Retina (tissue), 1 donor: ENCODE measurements at regions not wholly inside any gene's neighbourhood (a gene's known extent, or its start where the extent isn't known, plus 50 kb on each side); places are given as distances from the start of the nearest gene placed in this dataset.

Experiments
- DNase-seq: peaks from one replicate; pipeline ENCODE4 v3.0.0-alpha.2; 2016

DNA sequence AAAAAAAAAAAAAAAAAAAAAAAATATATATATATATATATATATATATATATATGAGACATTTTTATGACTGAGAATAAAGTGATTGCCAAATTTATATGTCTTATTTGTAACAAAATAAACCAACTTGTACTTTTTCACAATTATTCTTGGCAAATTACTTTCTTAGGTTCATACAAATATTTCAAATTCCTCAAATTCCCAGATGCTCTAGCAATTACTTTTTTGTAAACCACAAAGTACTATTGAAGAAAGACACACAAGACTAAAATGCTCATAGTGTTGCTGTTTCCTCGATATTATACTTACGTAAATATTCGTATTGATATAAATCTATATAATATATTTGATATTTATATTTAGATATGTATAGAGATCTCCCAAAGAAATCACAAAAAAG is 390.0 kb downstream of the FAT4 start:
- DNase-seq = no peak

GRCh38 chr4:125705681-125706080 is 390.9 kb downstream of the FAT4 start:
- DNase-seq = no peak

DNA sequence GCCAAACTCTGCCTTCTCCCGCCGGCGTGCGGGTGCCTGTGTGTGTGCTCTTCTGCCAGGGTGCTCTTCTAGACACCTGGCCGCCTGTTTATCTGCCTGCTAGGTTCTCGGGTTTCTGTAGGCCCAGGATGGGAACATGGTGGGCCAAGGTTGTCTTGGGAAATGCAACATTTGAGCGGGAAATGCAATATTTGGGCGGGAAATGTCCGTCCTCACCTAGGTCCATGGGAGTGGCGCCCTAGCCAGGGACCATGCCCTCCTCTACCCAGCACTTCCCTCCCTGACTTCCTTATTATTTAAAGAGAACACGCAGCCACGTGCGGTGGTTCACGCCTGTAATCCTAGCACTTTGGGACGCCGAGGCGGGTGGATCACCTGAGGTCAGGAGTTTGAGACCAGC is 392.6 kb downstream of the FAT4 start:
- DNase-seq = no peak

GRCh38 chr4:125710766-125711165 is 396.0 kb downstream of the FAT4 start:
- no peak for DNase-seq

- DNase-seq = no peak
These were observed 399.3 kb downstream of the FAT4 start for GRCh38 chr4:125714049-125714448.

GRCh38 chr4:125714845-125715244 is 400.1 kb downstream of the FAT4 start:
- no peak for DNase-seq

GRCh38 chr4:125719987-125720386 is 405.2 kb downstream of the FAT4 start:
- no peak for DNase-seq

- no peak for DNase-seq
These were observed 407.3 kb downstream of the FAT4 start for GRCh38 chr4:125722009-125722408.

DNA sequence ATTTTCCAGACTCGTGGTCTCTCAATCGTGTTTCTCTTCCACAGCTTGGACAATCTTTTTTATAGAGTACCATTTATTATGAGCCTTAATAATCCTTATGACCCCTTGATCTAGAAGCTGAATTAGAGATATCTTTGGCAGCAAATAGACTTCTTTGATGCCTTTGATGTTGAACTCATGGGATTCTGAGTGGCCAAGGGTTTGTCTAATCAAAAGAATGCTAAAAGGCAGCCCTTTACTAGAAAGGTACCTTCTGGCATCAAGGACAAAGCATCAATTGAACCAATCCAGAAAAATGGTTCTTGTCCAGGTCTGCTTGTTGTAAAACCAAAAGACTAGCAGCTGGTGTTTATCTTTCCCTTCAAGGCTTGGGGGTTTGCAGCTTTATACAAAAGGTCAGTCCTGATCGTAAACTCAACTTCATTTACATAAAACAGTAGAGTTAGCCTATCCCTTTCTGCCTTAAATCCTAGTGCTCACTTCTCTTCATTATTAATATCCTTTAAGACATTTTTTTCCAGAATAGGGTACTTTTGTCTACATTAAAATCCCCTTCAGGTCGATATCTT is 411.3 kb downstream of the FAT4 start:
- DNase-seq = no peak

DNA sequence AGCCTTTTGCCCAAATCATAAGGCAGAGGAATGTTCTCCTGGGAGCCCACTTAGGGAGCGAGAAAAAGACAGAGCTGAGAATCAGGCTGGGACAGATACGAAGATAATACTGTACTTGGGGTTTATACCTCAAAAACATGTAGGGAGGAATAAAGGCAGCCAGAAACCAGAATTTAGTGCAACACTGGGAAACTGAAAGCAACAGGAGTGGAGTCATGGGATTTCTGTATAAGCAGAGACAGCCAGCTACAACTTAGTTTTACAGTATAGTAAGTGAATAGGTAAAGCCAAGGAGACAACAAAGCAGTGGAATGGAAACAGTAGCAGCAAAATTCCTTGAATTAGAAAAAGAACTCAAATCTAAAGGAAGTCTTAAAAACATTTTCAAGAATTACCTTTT is 413.2 kb downstream of the FAT4 start:
- no peak for DNase-seq

DNA sequence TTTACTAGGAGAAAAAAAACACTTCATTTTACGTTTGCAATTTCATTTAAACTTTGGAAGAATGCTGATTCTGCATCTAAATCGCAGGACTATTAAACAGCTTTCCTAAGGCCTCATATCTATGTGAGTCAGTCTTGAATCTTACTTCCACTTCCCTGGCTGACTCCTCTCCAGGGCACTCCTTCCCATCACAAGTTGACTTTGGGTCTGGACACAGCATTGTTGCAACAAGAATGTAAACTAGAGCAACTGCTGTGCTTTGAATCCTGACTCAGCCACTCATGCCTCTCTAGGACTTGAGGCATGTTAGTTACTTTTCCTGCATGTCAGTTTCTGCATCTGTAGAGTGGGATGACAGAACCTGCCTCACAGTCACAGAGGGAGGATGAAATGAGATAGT is 413.8 kb downstream of the FAT4 start:
- no peak for DNase-seq

GRCh38 chr4:125729171-125729570 is 414.4 kb downstream of the FAT4 start:
- no peak for DNase-seq

DNA sequence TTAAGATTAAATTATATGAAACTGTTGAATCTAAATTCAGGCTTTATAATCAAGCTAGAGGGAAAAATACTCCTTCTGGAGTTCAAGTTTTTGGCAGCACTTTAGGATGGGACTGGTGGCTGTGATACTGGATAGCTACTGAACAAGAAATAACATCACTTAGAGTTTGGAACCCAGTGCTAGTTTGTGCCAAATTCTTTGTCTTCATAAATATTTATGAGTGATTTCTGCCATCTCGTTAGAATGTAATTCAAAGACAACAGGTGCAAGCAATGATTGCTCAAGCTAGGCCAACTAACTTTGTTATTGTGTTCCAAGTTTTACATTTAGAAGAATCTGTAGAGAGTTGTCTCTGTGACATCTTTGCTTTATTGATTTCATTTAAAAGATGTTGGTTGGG is 417.9 kb downstream of the FAT4 start:
- no peak for DNase-seq

DNA sequence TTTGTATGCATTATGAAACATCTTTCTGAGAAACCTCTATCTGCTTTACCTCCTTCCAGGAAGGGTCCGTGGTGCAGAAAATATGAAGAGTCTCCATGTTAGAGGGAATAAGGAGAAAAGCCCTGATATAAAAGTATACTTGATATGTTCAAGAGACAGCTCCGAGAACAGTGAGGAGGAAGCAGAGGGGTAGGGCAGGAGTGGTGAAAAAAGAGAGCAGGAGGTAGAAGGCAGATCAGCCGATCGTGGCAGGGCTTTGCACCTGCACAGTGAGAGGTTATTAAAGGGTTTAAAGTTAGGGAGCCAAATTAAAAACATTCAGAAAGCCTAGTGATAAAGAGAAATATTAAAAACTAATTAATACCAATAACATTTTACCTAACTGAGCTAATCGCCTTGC is 419.7 kb downstream of the FAT4 start:
- DNase-seq = peak; percentile 24

GRCh38 chr4:125735102-125735501 is 420.3 kb downstream of the FAT4 start:
- DNase-seq = peak; percentile 36

- DNase-seq = no peak
These were observed 421.3 kb downstream of the FAT4 start for GRCh38 chr4:125736057-125736456.

DNA sequence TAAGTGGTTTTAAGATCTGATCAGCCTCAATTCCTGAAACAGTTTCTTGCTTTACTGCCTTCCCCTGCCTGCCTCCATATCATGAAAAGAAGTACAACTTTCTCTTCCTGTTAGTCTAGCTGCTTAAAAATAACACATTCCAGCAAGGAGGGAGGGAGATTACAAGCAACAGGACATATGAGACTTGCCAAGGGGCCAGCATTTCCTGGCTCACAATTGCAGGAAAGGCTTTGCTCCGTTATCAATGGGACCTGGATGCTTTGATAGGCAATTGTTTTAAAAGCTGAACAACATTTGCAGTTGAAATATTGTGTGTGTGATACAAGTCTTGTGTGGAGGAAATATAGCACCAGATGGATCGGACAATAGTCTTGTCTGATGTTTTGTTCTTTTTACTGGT is 425.0 kb downstream of the FAT4 start:
- DNase-seq = no peak

DNA sequence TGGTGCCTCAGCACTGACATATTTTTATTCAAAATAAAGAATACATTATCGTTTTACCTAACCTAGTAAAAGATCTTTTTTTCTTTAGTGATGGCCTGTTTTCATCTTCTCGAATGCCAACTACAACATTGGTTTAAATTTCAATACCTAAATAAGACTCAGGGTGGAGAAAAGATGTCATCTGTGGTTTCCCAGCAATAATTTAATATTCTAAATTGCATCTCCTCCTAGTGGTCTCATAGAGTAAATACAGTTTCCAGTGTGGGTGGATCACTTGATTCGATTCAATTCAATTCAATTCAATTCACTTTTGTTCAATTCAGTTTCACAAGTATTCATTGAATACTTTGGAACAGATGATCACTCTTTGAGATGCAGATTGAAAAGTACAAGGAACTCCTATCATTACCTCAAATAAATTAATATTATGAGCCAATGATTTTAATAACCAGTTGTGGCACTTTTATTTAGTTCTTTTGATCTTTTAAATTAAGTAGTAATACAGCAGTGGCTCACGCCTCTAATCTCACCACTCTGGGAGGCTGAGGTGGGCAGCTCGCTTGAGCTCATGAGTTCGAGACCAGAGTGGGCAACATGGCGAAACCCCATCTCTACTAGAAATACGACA is 427.2 kb downstream of the FAT4 start:
- DNase-seq = no peak

DNA sequence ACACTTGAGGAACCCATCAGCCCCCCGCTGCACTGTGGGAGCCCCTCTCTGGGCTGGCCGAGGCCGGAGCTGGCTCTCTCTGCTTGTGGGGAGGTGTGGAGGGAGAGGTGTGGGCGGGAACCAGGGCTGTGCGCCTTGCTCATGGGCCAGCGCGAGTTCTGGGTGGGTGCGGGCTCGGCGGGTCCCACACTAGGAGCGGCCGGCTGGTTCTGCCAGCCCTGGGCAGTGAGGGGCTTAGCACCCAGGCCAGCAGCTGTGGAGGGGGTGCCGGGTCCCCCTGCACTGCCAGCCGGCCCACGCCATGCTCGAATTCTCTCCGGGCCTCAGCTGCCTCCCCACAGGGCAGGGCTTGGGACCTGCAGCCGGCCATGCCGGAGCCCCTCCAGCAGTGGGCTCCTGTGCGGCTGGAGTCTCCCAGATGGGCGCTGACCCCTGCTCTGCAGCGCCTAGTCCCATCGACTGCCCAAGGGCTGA is 430.2 kb downstream of the FAT4 start:
- DNase-seq = no peak

- no peak for DNase-seq
These were observed 434.6 kb downstream of the FAT4 start for GRCh38 chr4:125749354-125749753.

- no peak for DNase-seq
These were observed 435.6 kb downstream of the FAT4 start for GRCh38 chr4:125750399-125750798.

DNA sequence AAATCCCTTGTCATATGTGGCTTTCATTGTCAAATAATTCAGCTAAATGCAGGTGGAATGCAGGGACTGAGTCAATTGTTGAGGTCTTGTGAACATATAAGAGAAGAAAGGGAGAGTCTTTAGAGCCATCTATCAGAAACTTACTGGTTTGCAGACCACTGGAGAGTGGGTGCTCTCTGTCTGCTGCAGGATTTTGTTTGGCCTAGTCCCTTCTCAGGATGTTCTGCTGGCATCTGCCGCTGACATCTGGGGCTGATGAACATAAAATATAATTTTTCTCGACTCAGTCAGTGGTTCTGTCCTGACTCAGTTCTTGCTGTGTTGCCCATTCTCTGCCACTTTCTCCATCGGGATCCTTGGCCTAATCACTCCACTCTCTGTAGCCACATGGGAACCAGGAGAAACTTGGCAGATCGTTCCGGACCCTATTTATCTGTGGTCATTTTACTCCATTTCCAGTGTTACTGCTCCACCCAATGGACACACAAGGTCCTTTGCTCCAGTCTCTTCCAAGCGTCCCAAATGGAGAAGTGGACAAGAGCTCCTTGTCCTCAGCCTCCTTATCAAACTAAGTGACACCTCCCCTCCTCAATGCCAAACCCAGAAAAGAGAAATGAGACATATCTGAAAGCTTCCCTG is 436.2 kb downstream of the FAT4 start:
- DNase-seq = peak; percentile 55

DNA sequence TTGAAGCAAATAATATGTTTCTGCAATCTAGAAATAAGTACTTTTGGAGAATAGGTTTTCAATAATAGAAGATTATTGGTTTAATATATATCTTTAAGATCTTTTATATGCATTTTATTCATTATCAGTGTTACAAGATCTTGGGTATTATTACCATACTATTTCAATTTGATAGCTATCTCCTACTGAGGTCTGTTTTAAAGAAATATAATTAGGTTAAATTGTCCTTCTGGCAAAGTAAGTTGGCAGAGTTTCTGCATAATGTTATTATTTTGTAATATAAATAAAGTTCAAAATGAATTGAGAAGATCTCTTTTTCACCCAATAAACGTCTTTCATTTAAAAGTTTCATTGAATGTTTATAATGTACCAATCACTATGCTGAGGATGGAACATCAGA is 443.7 kb downstream of the FAT4 start:
- no peak for DNase-seq

- no peak for DNase-seq
These were observed 445.6 kb downstream of the FAT4 start for GRCh38 chr4:125760201-125760819.
